CMK (cell line): ENCODE measurements at regions not wholly inside any gene's neighbourhood (a gene's known extent, or its start where the extent isn't known, plus 50 kb on each side); places are given as distances from the start of the nearest gene placed in this dataset.

Source experiments
- DNase-seq: peaks from one replicate; pipeline ENCODE4 v3.0.0-alpha.2; 2010; ENCODE audit warnings: low read depth

- DNase-seq = no peak
These were observed 95.6 kb upstream of the SLC35B3 start for GRCh38 chr6:8530785-8531435.

GRCh38 chr6:8529250-8529649 lies 93.9 kb upstream of the SLC35B3 start:
- no peak for DNase-seq

GRCh38 chr6:8527818-8528217 lies 92.5 kb upstream of the SLC35B3 start:
- DNase-seq = no peak

- DNase-seq = no peak
These were observed 91.3 kb upstream of the SLC35B3 start for GRCh38 chr6:8526624-8527023.

DNA sequence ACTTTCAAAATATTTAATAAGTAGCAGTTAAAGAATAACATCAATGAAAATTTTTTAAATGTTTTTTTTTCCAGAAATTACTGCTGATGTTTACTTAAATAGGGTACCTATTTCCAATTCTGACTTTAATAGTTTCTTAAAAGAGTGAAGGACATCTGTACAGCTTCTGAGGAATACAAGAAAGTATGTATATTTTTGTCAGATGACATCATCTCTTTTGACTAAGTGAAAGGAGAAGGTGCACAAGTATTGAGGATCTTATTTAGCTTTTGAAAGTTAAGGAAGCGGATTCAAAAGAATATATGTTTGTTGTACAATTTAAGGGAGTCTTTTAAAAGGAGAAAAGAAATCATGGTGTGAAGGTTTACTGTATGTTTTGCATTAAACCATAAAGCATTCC lies 90.0 kb upstream of the SLC35B3 start:
- DNase-seq = no peak

- DNase-seq = no peak
These were observed 77.8 kb upstream of the SLC35B3 start for GRCh38 chr6:8513174-8513573.

DNA sequence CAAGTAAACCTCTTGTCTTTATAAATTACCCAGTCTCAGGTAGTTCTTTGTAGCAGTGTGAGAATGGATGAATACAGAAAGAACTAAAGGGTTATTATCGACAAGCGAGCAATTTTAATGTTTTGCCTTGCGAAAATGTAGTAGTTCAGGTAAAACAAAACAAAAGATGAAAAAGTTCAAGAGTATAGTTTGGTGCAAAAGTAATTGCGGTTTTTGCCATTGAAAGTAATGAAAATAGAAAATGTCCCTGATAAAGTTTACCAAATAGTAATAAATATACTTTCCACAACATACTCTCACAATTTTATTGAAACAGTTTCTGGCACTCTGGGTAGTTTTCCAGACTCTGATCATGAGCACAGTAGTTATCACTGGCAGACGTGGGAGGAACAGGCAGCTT lies 71.9 kb upstream of the SLC35B3 start:
- no peak for DNase-seq

GRCh38 chr6:8506126-8506525 lies 70.8 kb upstream of the SLC35B3 start:
- DNase-seq = no peak

GRCh38 chr6:8499540-8499939 lies 64.2 kb upstream of the SLC35B3 start:
- DNase-seq = no peak

- no peak for DNase-seq
These were observed 59.4 kb upstream of the SLC35B3 start for GRCh38 chr6:8494730-8495129.

DNA sequence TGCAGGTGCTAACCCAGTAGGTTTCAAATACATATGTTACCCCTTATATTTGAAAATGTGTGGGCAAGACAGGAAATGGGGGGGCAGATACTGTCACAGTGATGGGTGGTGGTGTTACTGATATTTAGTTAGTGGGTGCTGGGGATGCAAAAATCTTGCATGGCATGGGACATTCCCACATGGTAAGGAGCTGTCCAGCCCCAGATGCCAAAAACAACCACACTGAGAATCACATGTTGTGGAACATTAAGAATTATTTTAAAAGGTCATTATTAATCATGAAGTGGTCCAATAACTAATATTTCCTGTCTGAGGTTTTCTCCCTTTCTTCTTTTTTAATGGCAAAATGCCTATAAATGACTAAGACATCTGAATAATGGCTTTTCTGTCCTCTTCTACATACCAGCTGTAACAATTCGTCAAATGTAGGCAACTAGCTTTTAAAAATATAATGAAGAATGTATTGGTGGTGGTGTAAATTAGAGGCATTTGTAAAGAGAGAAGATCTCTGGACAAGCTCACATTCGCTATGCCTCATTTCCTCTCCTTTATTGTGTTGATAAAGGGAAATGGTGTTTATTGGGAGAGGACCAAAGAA lies 57.3 kb upstream of the SLC35B3 start:
- no peak for DNase-seq
